Breast epithelium (tissue), 4 donors: ENCODE measurements at regions not wholly inside any gene's neighbourhood (a gene's known extent, or its start where the extent isn't known, plus 50 kb on each side); places are given as distances from the start of the nearest gene placed in this dataset.

Experiments
- DNase-seq, 2 donors: peaks; one replicate each; pipeline ENCODE4 v3.0.0-alpha.2; 2019; ENCODE audit warnings: low spot score in 2 of 2
- H3K27ac ChIP-seq, 2 donors: fragments of 200-600 bp; sonication (generic) in 1 of 2; one replicate each; pipeline ENCODE4 v1.5.1; 2016 to 2019; ENCODE audit warnings: mild to moderate bottlenecking in 1 of 2
- H3K27me3 ChIP-seq, 2 donors: fragments of 200-600 bp; sonication (generic) in 1 of 2; one replicate each; pipeline versions ENCODE4 v1.5.1 to v1.6.0; 2017 to 2019; ENCODE audit warnings: control low read depth in 1 of 2, mild to moderate bottlenecking in 1 of 2
- H3K36me3 ChIP-seq: fragments of 200-600 bp; one replicate; pipeline ENCODE4 v1.5.1; 2019
- H3K4me1 ChIP-seq, 2 donors: fragments of 200-600 bp; sonication (generic); one replicate each; pipeline ENCODE4 v1.5.1; 2016 to 2019; ENCODE audit warnings: control low read depth in 1 of 2
- H3K4me3 ChIP-seq, 3 donors: fragments of 200-600 bp; sonication (generic); 1 replicate in 2 of 3; 2 replicates in 1 of 3; pipeline ENCODE4 v1.5.1; 2016 to 2019; ENCODE audit warnings: mild to moderate bottlenecking in 3 of 3, moderate library complexity in 2 of 3
- H3K9me3 ChIP-seq, 2 donors: fragments of 200-600 bp; sonication (generic) in 1 of 2; one replicate each; pipeline ENCODE4 v1.5.1; 2016 to 2019; ENCODE audit warnings: control low read depth in 1 of 2
- POLR2A ChIP-seq: fragments of 450-650 bp; IDR thresholded peaks from one replicate; pipeline ENCODE4 v1.6.1; 2016; ENCODE audit warnings: antibody characterized with exemption, mild to moderate bottlenecking, moderate library complexity
- POLR2AphosphoS5 ChIP-seq, 3 donors: sonication (generic); formaldehyde crosslinking; IDR thresholded peaks; one replicate each; pipeline ENCODE4 v1.6.1; 2017; ENCODE audit warnings: antibody characterized with exemption in 3 of 3
- intact Hi-C: fragments of 100-400 bp; cut with DNase I; formaldehyde crosslinking; loops from one replicate; pipeline ENCODE4 v1.15.1; 2023; ENCODE audit warnings: low total_unique reads
- TF ChIP-seq, protein P1 (sequence below), 3 donors: fragments of 450-650 bp; IDR thresholded peaks; one replicate each; pipeline ENCODE4 v1.5.1; 2016 to 2017; ENCODE audit warnings: antibody characterized with exemption in 3 of 3, mild to moderate bottlenecking in 3 of 3, moderate library complexity in 3 of 3

DNA sequence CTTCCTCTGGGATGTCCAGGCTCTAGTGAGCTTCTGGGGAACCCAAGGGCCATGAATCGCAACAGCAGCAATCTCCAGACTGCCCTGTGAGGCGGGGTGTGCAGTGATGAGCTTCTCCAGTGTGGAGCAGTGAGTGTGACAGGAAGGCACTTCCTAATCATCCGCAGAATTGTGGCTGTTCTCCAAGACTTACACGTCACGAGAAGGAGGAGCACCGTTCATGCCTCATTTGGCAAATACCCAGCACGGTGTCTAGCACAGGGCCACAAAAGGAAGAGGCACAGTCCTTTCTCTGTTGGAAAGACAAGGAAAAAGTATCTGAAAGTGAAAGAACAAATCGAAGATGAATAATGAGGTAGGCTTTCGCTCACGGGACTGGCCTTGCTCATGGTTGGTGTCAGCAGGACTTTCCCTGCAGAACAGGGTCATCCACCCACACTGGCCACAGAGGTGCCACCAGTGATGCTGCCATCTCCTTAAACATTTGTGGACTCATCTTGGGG is 125.1 kb upstream of the HAAO start:
- H3K36me3 ChIP-seq, result no peaks in the 10 kb centered on the region
- H3K4me1 ChIP-seq, result peaks cover 2 to 4% of the 10 kb centered on the region in 2 donors
- TF ChIP-seq, protein P1, sequence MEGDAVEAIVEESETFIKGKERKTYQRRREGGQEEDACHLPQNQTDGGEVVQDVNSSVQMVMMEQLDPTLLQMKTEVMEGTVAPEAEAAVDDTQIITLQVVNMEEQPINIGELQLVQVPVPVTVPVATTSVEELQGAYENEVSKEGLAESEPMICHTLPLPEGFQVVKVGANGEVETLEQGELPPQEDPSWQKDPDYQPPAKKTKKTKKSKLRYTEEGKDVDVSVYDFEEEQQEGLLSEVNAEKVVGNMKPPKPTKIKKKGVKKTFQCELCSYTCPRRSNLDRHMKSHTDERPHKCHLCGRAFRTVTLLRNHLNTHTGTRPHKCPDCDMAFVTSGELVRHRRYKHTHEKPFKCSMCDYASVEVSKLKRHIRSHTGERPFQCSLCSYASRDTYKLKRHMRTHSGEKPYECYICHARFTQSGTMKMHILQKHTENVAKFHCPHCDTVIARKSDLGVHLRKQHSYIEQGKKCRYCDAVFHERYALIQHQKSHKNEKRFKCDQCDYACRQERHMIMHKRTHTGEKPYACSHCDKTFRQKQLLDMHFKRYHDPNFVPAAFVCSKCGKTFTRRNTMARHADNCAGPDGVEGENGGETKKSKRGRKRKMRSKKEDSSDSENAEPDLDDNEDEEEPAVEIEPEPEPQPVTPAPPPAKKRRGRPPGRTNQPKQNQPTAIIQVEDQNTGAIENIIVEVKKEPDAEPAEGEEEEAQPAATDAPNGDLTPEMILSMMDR (IDR thresholded peaks at IDR 0.05), result no peak
- TF ChIP-seq POLR2AphosphoS5 (IDR thresholded peaks at IDR 0.05) (peak; percentile 15 to 46 (median 24)), POLR2A (no peak)
- H3K9me3 ChIP-seq, result no peaks in the 10 kb centered on the region
- intact Hi-C loops, result no loop called here
- peak overlapping the region; percentile 67 to 77 for H3K27ac ChIP-seq
- DNase-seq, result peak in 1 of 2 donors; percentile 64
- H3K4me3 ChIP-seq, result peak overlapping the region in 2 of 3 donors; percentile 12 to 38
- no peaks in the 10 kb centered on the region for H3K27me3 ChIP-seq

DNA sequence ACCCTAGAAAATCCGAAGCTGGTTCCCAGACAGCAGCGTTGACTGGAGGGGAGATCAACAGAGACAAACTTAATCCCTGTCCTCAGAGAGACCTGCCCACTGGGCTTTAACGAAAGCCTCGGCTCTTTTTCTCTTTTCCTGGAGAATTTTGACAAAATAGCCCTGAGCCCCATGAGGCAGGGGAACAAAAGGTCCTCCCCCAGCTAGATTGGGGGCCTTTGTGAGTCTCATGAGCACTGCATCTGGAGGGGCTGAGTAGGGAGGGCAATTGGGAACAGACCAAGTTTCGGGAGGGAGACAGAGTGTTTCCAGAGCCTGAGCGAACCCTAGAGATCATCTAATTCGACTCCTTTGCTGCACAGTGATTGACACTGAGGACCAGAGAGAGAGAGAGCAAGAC is 123.9 kb upstream of the HAAO start:
- Histone ChIP-seq H3K36me3 (no peaks in the 10 kb centered on the region), H3K27ac (peak overlapping the region in 1 of 2 donors; percentile 77)

DNA sequence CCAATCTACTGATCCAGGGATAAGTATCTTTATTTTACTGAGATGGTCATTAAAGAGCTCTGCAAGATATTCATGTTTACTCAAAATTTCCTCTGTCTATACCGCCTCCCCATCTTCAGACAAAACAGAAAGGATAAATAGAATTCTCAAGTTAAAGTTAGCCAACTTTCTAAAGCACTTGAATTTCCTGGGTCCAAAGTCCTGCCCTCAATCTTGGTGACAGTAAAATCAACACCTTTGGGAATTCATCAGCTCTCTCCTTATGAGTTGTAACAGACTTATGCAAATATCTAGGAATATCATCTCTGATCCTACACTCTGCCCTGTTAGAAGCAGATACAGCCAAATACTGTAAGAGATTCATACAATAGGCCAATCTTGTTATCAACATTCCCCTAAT is 122.5 kb upstream of the HAAO start:
- H3K4me3 ChIP-seq, result no peak overlapping the region
- no peak for DNase-seq
- no peaks in the 10 kb centered on the region for H3K36me3 ChIP-seq
- no peaks in the 10 kb centered on the region for H3K27me3 ChIP-seq
- H3K9me3 ChIP-seq, result no peaks in the 10 kb centered on the region
- H3K4me1 ChIP-seq, result no peaks in the 10 kb centered on the region
- TF ChIP-seq POLR2AphosphoS5 (IDR thresholded peaks at IDR 0.05), result no peak
- TF ChIP-seq POLR2A, result no peak
- TF ChIP-seq, protein P1 (IDR thresholded peaks at IDR 0.05), result no peak
- intact Hi-C loops, result no loop called here
- peak overlapping the region in 1 of 2 donors; percentile 18 for H3K27ac ChIP-seq

More for the DNA sequence above, 123.9 kb upstream of the HAAO start:
- TF ChIP-seq POLR2A, result no peak
- TF ChIP-seq, protein P1 (IDR thresholded peaks at IDR 0.05), result no peak
- no peak for TF ChIP-seq POLR2AphosphoS5 (IDR thresholded peaks at IDR 0.05)
- no peak overlapping the region for H3K4me3 ChIP-seq
- DNase-seq, result no peak
- H3K4me1 ChIP-seq, result no peaks in the 10 kb centered on the region
- no peaks in the 10 kb centered on the region for H3K9me3 ChIP-seq
- H3K27me3 ChIP-seq, result no peaks in the 10 kb centered on the region
- intact Hi-C loops, result no loop called here

DNA sequence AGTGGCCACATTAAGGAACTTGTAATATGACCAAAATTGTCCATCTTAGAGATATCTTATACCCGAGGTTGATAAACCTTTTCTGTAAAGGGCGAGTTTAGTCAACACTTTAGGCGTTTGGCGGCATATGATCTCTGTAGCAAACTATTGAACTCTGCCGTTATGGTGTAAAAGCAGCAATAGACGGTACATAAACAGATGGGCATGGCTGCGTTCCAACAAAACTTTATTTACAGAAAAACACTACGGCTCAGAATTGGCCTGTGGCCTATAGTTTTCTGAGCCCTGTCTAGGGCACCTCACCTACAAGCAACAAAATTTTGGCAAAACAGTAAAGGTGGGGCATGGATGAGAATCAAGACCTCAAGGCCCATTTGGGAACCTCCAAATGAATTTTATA is 121.9 kb upstream of the HAAO start:
- Histone ChIP-seq H3K4me3 (no peak overlapping the region), H3K27me3 (no peaks in the 10 kb centered on the region), H3K36me3 (no peaks in the 10 kb centered on the region), H3K27ac (peak overlapping the region; percentile 3 to 18), H3K4me1 (no peaks in the 10 kb centered on the region), H3K9me3 (no peaks in the 10 kb centered on the region)
- TF ChIP-seq POLR2A (no peak), POLR2AphosphoS5 (IDR thresholded peaks at IDR 0.05) (no peak)
- TF ChIP-seq, protein P1 (IDR thresholded peaks at IDR 0.05), result no peak
- DNase-seq, result no peak
- intact Hi-C loops, result no loop called here

DNA sequence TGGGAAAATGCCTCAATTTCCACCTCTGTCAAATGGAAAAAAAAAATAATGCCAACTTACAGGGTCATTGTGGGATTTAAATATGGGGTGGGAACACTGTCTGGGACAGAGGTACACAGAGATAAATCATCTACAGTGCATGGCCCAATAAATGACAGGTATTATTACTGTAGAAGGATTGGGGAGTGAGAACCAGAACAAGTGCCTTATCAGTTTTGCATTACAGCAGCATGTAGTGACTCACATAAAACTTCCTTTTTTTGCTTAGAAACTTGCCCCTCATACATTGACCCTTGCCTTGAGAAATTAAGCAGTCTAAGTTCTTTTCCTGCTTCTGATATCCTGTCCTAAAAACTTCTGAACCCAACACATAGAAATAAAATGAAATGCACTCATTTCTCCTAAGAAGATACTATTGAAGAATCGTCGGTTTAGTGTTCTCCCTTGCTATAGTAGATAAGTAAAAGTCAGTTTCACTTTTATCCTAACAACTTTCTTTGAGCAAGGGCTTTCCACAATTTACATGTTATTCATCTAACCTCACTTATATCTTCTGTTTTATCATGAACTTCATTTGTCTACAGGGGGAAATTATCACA is 121.0 kb upstream of the HAAO start:
- intact Hi-C loops, result no loop called here
- no peaks in the 10 kb centered on the region for H3K4me1 ChIP-seq
- no peak for DNase-seq
- no peaks in the 10 kb centered on the region for H3K36me3 ChIP-seq
- no peaks in the 10 kb centered on the region for H3K27me3 ChIP-seq
- no peaks in the 10 kb centered on the region for H3K9me3 ChIP-seq
- TF ChIP-seq, protein P1 (IDR thresholded peaks at IDR 0.05), result no peak
- TF ChIP-seq POLR2AphosphoS5 (IDR thresholded peaks at IDR 0.05) (no peak), POLR2A (no peak)
- no peak overlapping the region for H3K4me3 ChIP-seq
- H3K27ac ChIP-seq, result no peak overlapping the region
